A673 (cell line): ENCODE measurements at regions not wholly inside any gene's neighbourhood (a gene's known extent, or its start where the extent isn't known, plus 50 kb on each side); places are given as distances from the start of the nearest gene placed in this dataset.

ENCODE experiments used
- EZH2 ChIP-seq: fragments of 200-600 bp; sonication (generic); IDR thresholded peaks from 2 replicates; pipeline ENCODE4 v1.6.1; 2017; ENCODE audit warnings: borderline replicate concordance, low read depth, mild to moderate bottlenecking, mixed read lengths, antibody characterized with exemption, low read length; ENCODE audit not compliant: poor library complexity, severe bottlenecking
- TF ChIP-seq, protein P1 (sequence below): fragments of 300-800, 200-600 bp; sonication (generic); conservative IDR thresholded peaks from 2 replicates; pipeline ENCODE4 v1.5.1; 2017; ENCODE audit warnings: low read depth, mild to moderate bottlenecking, antibody characterized with exemption, low read length, moderate library complexity, mixed read lengths

GRCh38 chr14:70269582-70269981, 80.8 kb upstream of the SLC8A3 start:
- TF ChIP-seq, protein P1, sequence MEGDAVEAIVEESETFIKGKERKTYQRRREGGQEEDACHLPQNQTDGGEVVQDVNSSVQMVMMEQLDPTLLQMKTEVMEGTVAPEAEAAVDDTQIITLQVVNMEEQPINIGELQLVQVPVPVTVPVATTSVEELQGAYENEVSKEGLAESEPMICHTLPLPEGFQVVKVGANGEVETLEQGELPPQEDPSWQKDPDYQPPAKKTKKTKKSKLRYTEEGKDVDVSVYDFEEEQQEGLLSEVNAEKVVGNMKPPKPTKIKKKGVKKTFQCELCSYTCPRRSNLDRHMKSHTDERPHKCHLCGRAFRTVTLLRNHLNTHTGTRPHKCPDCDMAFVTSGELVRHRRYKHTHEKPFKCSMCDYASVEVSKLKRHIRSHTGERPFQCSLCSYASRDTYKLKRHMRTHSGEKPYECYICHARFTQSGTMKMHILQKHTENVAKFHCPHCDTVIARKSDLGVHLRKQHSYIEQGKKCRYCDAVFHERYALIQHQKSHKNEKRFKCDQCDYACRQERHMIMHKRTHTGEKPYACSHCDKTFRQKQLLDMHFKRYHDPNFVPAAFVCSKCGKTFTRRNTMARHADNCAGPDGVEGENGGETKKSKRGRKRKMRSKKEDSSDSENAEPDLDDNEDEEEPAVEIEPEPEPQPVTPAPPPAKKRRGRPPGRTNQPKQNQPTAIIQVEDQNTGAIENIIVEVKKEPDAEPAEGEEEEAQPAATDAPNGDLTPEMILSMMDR: no peak
- TF ChIP-seq EZH2: no peak
